ENCODE measurements at regions not wholly inside any gene's neighbourhood (a gene's known extent, or its start where the extent isn't known, plus 50 kb on each side); places are given as distances from the start of the nearest gene placed in this dataset.

GRCh38 chr2:56971383-56971974, 787.7 kb downstream of the CCDC85A start:
- no peak for TF ChIP-seq CTCF (IDR thresholded peaks at IDR 0.05; ENCODE audit: low read depth, low read length)
- no peak overlapping the region for H3K4me3 ChIP-seq (ENCODE audit: low read depth, low read length)
- in situ Hi-C loops (cut with HindIII; ENCODE audit: low sequenced_read_pairs), result no loop called here
- no peak for DNase-seq (ENCODE audit: low read depth, low spot score)

GRCh38 chr2:56981554-56981953, 797.8 kb downstream of the CCDC85A start:
- no peak overlapping the region for H3K4me3 ChIP-seq (ENCODE audit: low read depth, low read length)
- in situ Hi-C loops (cut with HindIII; ENCODE audit: low sequenced_read_pairs), result no loop called here
- TF ChIP-seq CTCF (IDR thresholded peaks at IDR 0.05; ENCODE audit: low read depth, low read length), result no peak
- DNase-seq (ENCODE audit: low read depth, low spot score), result no peak

- in situ Hi-C loops (cut with HindIII; ENCODE audit: low sequenced_read_pairs), result no loop called here
- no peak for DNase-seq (ENCODE audit: low read depth, low spot score)
- TF ChIP-seq CTCF (IDR thresholded peaks at IDR 0.05; ENCODE audit: low read depth, low read length), result no peak
- no peak overlapping the region for H3K4me3 ChIP-seq (ENCODE audit: low read depth, low read length)
These were observed 801.8 kb downstream of the CCDC85A start for GRCh38 chr2:56985609-56986008.

- H3K4me3 ChIP-seq (ENCODE audit: low read depth, low read length), result no peak overlapping the region
- no peak for DNase-seq (ENCODE audit: low read depth, low spot score)
- in situ Hi-C loops (cut with HindIII; ENCODE audit: low sequenced_read_pairs), result no loop called here
- TF ChIP-seq CTCF (IDR thresholded peaks at IDR 0.05; ENCODE audit: low read depth, low read length), result no peak
These were observed 838.7 kb downstream of the CCDC85A start for GRCh38 chr2:57022496-57022895.

GRCh38 chr2:57044931-57045635, 861.3 kb downstream of the CCDC85A start:
- no peak for TF ChIP-seq CTCF (IDR thresholded peaks at IDR 0.05; ENCODE audit: low read depth, low read length)
- no peak for DNase-seq (ENCODE audit: low read depth, low spot score)
- no peak overlapping the region for H3K4me3 ChIP-seq (ENCODE audit: low read depth, low read length)
- in situ Hi-C loops (cut with HindIII; ENCODE audit: low sequenced_read_pairs), result no loop called here

GRCh38 chr2:57049273-57049672, 865.5 kb downstream of the CCDC85A start:
- in situ Hi-C loops (cut with HindIII; ENCODE audit: low sequenced_read_pairs), result no loop called here

More at GRCh38 chr2:57049273-57049672, 865.5 kb downstream of the CCDC85A start:
- DNase-seq (ENCODE audit: low read depth, low spot score), result no peak
- TF ChIP-seq CTCF (IDR thresholded peaks at IDR 0.05; ENCODE audit: low read depth, low read length), result no peak
- no peak overlapping the region for H3K4me3 ChIP-seq (ENCODE audit: low read depth, low read length)

All from astrocyte of the spinal cord (primary cell).